ENCODE measurements at regions not wholly inside any gene's neighbourhood (a gene's known extent, or its start where the extent isn't known, plus 50 kb on each side); places are given as distances from the start of the nearest gene placed in this dataset.
A peak's percentile ranks its signal among the peaks of the same experiment; 100 is the strongest.

- DNase-seq, result no peak
These were observed 268.0 kb downstream of the PTPRC start for GRCh38 chr1:198906739-198907422.

GRCh38 chr1:198907423-198907746 lies 268.5 kb downstream of the PTPRC start:
- no peak for DNase-seq

GRCh38 chr1:198908995-198909394 lies 270.2 kb downstream of the PTPRC start:
- no peak for DNase-seq

GRCh38 chr1:198909973-198910372 lies 271.1 kb downstream of the PTPRC start:
- DNase-seq, result no peak

- no peak for DNase-seq
These were observed 272.0 kb downstream of the PTPRC start for GRCh38 chr1:198910816-198911215.

- DNase-seq, result no peak
These were observed 273.2 kb downstream of the PTPRC start for GRCh38 chr1:198912046-198912445.

GRCh38 chr1:198913667-198914066 lies 274.8 kb downstream of the PTPRC start:
- no peak for DNase-seq

- no peak for DNase-seq
These were observed 276.7 kb downstream of the PTPRC start for GRCh38 chr1:198915327-198916231.

GRCh38 chr1:198917226-198917625 lies 278.4 kb downstream of the PTPRC start:
- DNase-seq, result no peak

GRCh38 chr1:198918920-198919319 lies 280.1 kb downstream of the PTPRC start:
- DNase-seq, result no peak

- no peak for DNase-seq
These were observed 281.0 kb downstream of the PTPRC start for GRCh38 chr1:198919667-198920398.

- DNase-seq, result no peak
These were observed 284.0 kb downstream of the PTPRC start for GRCh38 chr1:198922638-198923430.

- DNase-seq, result no peak
These were observed 285.2 kb downstream of the PTPRC start for GRCh38 chr1:198923993-198924392.

GRCh38 chr1:198925567-198925966 lies 286.7 kb downstream of the PTPRC start:
- no peak for DNase-seq

GRCh38 chr1:198927129-198927528 lies 288.3 kb downstream of the PTPRC start:
- no peak for DNase-seq

- DNase-seq, result no peak
These were observed 290.3 kb downstream of the PTPRC start for GRCh38 chr1:198929111-198929604.

- no peak for DNase-seq
These were observed 291.2 kb downstream of the PTPRC start for GRCh38 chr1:198929961-198930599.

- no peak for DNase-seq
These were observed 293.6 kb downstream of the PTPRC start for GRCh38 chr1:198932351-198932991.

GRCh38 chr1:198933515-198934222 lies 294.8 kb downstream of the PTPRC start:
- no peak for DNase-seq

GRCh38 chr1:198934426-198934825 lies 295.6 kb downstream of the PTPRC start:
- no peak for DNase-seq

- DNase-seq, result peak; percentile 49
These were observed 296.1 kb downstream of the PTPRC start for GRCh38 chr1:198934901-198935305.

Measured in activated T-cell treated with anti-CD3 and anti-CD28 coated beads, Interleukin-2, amount 50 U/mL, for 1 hour (primary cell).